ENCODE measurements at regions not wholly inside any gene's neighbourhood (a gene's known extent, or its start where the extent isn't known, plus 50 kb on each side); places are given as distances from the start of the nearest gene placed in this dataset.
"Not testable (repeated sequence)": the region's sequence is repeated elsewhere in the genome, so short reads cannot be mapped to it uniquely, and the experiment has no call there.

DNA sequence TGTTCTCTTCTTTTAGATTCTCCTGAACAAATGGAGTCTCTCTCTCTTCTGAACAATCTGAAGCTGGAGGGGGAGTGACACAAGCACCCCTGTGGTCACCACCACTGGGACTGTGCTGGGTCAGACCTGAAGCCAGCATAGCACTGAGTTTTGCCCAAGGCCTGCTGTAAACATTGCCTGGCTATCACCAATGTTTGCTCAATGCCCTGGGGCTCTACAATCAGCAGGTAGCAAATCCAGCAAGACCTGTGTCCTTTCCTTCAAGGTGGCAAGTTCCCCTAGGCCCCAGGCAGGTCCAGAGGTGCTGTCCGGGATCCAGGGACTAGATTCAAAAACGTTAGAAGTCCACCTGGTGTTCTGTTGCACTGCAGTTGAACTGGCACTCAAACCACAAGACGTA lies 282.8 kb upstream of the PROX1 start:
- DNase-seq: no peak
- no peaks in the 10 kb centered on the region for H3K36me3 ChIP-seq (ENCODE audit: control insufficient read depth in 2 of 3, insufficient read depth in 3 of 3, low read length in 3 of 3)
- H3K9me3 ChIP-seq (ENCODE audit: control insufficient read depth in 2 of 3, insufficient read depth in 1 of 3, low read length in 3 of 3): peaks cover 0 to 5% (median 0%) of the 10 kb centered on the region in 3 donors
- H3K9ac ChIP-seq (ENCODE audit: low read length in 3 of 3): no peak overlapping the region
- H3K4me1 ChIP-seq (ENCODE audit: control insufficient read depth in 2 of 3, insufficient read depth in 2 of 3, low read depth in 1 of 3, low read length in 3 of 3): no peaks in the 10 kb centered on the region
- intact Hi-C loops (cut with DNase I): no loop called here
- H3K27ac ChIP-seq (ENCODE audit: low read depth in 2 of 2, low read length in 2 of 2): no peak overlapping the region
- H3K27me3 ChIP-seq (ENCODE audit: control insufficient read depth, insufficient read depth, low read length): no peaks in the 10 kb centered on the region
- TF ChIP-seq, protein P1, sequence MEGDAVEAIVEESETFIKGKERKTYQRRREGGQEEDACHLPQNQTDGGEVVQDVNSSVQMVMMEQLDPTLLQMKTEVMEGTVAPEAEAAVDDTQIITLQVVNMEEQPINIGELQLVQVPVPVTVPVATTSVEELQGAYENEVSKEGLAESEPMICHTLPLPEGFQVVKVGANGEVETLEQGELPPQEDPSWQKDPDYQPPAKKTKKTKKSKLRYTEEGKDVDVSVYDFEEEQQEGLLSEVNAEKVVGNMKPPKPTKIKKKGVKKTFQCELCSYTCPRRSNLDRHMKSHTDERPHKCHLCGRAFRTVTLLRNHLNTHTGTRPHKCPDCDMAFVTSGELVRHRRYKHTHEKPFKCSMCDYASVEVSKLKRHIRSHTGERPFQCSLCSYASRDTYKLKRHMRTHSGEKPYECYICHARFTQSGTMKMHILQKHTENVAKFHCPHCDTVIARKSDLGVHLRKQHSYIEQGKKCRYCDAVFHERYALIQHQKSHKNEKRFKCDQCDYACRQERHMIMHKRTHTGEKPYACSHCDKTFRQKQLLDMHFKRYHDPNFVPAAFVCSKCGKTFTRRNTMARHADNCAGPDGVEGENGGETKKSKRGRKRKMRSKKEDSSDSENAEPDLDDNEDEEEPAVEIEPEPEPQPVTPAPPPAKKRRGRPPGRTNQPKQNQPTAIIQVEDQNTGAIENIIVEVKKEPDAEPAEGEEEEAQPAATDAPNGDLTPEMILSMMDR (IDR thresholded peaks at IDR 0.05; ENCODE audit: borderline replicate concordance, extremely low read depth, insufficient read depth): no peak
- H3K4me3 ChIP-seq (ENCODE audit: low read length in 3 of 3): no peak overlapping the region
- no peak for FAIRE-seq

DNA sequence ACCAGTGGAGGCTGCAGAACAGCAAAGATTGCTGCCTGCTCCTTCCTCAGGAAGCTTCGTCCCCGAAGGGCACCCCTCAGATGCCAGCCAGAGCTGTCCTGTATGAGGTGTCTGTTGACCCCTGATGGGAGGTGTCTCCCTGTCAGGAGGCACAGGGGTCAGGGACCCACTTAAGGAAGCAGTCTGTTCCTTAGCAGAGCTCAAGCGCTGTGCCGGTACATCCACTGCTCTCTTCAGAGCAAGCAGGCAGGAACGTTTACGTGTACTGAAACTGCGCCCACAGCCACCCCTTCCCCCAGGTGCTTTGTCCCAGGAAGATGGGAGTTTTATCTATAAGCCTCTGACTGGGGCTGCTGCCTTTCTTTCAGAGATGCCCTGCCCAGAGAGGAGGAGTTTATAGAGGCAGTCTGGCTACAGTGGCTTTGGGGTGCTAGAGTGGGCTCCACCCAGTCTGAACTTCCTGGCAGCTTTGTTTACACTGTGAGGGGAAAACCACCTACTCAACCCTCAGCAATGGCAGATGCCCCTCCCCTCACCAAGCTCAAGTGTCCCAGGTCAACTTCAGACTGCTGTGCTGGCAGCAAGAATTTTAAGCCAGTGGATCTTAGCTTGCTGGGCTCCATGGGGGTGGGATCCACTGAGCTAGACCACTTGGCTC lies 275.8 kb upstream of the PROX1 start:
- H3K9ac ChIP-seq (ENCODE audit: low read length in 3 of 3); intact Hi-C loops (cut with DNase I); FAIRE-seq; H3K9me3 ChIP-seq (ENCODE audit: control insufficient read depth in 2 of 3, insufficient read depth in 1 of 3, low read length in 3 of 3); H3K27ac ChIP-seq (ENCODE audit: low read depth in 2 of 2, low read length in 2 of 2); H3K27me3 ChIP-seq (ENCODE audit: control insufficient read depth, insufficient read depth, low read length); H3K4me3 ChIP-seq (ENCODE audit: low read length in 3 of 3); H3K4me1 ChIP-seq (ENCODE audit: control insufficient read depth in 2 of 3, insufficient read depth in 2 of 3, low read depth in 1 of 3, low read length in 3 of 3); H3K36me3 ChIP-seq (ENCODE audit: control insufficient read depth in 2 of 3, insufficient read depth in 3 of 3, low read length in 3 of 3): not testable (repeated sequence)
- peak in 1 of 5 donors; percentile 52 for DNase-seq

DNA sequence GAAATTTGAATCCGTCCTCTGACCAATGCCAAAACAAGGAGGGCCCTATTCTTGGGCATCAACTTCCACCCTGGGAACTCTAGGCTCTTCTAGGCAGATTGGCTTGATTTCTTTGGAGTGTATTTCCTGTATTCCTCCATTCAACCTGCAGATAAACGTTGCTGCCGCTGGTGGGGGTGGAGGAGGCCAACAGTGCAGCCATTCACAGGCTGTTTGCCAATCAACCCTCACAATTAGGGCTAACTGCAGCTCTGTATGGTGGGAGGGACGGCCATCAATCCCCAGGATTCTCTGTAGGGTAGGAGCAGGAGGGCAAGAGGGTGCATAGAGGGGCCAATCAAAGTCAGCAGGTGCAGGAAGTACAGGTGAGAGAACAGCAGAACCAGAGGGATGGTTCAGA lies 273.1 kb upstream of the PROX1 start:
- Histone ChIP-seq H3K27me3 (ENCODE audit: control insufficient read depth, insufficient read depth, low read length) (no peaks in the 10 kb centered on the region), H3K36me3 (ENCODE audit: control insufficient read depth in 2 of 3, insufficient read depth in 3 of 3, low read length in 3 of 3) (no peaks in the 10 kb centered on the region), H3K9ac (ENCODE audit: low read length in 3 of 3) (no peak overlapping the region), H3K4me1 (ENCODE audit: control insufficient read depth in 2 of 3, insufficient read depth in 2 of 3, low read depth in 1 of 3, low read length in 3 of 3) (no peaks in the 10 kb centered on the region), H3K9me3 (ENCODE audit: control insufficient read depth in 2 of 3, insufficient read depth in 1 of 3, low read length in 3 of 3) (no peaks in the 10 kb centered on the region), H3K4me3 (ENCODE audit: low read length in 3 of 3) (no peak overlapping the region), H3K27ac (ENCODE audit: low read depth in 2 of 2, low read length in 2 of 2) (no peak overlapping the region)
- intact Hi-C loops (cut with DNase I): no loop called here
- no peak for DNase-seq
- TF ChIP-seq, protein P1 (IDR thresholded peaks at IDR 0.05; ENCODE audit: borderline replicate concordance, extremely low read depth, insufficient read depth): no peak
- no peak for FAIRE-seq

DNA sequence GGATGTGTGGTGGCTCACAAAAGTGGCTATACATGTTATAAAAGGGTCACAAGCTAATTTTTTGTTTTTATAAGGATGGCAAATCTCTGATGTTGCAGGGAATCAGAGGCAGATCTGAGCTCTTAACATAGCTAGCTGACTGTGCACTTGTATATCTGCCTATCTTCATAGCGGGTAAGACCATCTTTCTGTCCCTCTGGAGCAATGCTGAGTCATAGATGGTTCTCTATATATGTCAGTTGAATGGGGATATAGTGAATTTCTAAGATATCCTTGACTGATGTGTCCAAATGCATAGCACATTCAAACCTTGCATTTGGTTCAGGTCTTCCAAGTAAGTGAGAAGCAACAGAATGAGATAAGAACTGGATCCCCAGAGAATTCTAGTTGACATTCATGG lies 272.6 kb upstream of the PROX1 start:
- no peak for FAIRE-seq
- no peak overlapping the region for H3K4me3 ChIP-seq (ENCODE audit: low read length in 3 of 3)
- intact Hi-C loops (cut with DNase I): no loop called here

More for the DNA sequence above, 272.6 kb upstream of the PROX1 start:
- Histone ChIP-seq H3K9ac (ENCODE audit: low read length in 3 of 3) (no peak overlapping the region), H3K4me1 (ENCODE audit: control insufficient read depth in 2 of 3, insufficient read depth in 2 of 3, low read depth in 1 of 3, low read length in 3 of 3) (no peaks in the 10 kb centered on the region), H3K9me3 (ENCODE audit: control insufficient read depth in 2 of 3, insufficient read depth in 1 of 3, low read length in 3 of 3) (no peaks in the 10 kb centered on the region), H3K27me3 (ENCODE audit: control insufficient read depth, insufficient read depth, low read length) (no peaks in the 10 kb centered on the region), H3K36me3 (ENCODE audit: control insufficient read depth in 2 of 3, insufficient read depth in 3 of 3, low read length in 3 of 3) (no peaks in the 10 kb centered on the region), H3K27ac (ENCODE audit: low read depth in 2 of 2, low read length in 2 of 2) (no peak overlapping the region)
- no peak for DNase-seq
- TF ChIP-seq, protein P1 (IDR thresholded peaks at IDR 0.05; ENCODE audit: borderline replicate concordance, extremely low read depth, insufficient read depth): no peak

All from kidney (tissue), 13 donors.